Stimulated activated CD8-positive, alpha-beta memory T cell treated with anti-CD3 and anti-CD28 coated beads, Interleukin-4, amount 100 ng/mL, for 1 hour (primary cell): ENCODE measurements at regions not wholly inside any gene's neighbourhood (a gene's known extent, or its start where the extent isn't known, plus 50 kb on each side); places are given as distances from the start of the nearest gene placed in this dataset.

Source experiments
- DNase-seq, 2 donors: peaks; one replicate each; pipeline ENCODE4 v3.0.0-alpha.2; 2020; ENCODE audit warnings: low read depth in 2 of 2, low spot score in 1 of 2

DNA sequence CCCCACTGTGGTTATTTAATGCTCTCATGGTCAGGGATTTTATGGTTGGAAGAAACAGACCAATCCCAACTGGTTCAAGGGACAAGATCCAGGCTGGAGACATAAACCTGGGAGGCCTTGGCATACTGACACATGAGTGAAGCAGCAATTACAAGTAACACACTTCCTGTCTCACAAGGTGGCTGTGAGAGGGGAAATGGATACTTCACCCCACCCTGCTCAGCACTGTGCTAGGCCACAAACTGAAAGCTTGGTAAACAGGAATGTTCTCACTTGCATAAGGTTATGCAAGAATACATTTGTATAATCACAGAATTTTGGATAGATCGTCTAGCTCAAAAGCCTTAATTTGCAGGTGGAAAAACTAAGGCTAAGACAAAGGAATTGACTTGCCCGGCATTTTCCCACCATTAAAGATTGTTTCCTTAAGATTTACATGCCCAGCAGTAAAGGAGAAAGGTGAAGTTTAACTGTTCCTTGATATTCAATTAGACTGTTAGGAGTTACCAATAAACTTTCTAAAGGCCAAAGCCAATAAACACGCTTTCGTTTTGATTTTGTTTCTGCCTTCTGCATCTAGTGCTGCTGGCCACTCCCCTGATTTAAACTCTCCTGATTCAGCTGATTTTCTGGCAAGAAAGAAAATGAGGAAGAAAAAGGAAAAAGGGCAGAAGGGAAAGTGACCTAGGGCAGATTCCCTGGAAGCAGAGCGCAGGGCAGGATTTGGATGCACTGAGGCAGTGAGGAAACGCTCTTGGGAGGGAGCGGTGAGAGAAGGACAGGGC is 215.6 kb upstream of the CDH5 start:
- DNase-seq: no peak

DNA sequence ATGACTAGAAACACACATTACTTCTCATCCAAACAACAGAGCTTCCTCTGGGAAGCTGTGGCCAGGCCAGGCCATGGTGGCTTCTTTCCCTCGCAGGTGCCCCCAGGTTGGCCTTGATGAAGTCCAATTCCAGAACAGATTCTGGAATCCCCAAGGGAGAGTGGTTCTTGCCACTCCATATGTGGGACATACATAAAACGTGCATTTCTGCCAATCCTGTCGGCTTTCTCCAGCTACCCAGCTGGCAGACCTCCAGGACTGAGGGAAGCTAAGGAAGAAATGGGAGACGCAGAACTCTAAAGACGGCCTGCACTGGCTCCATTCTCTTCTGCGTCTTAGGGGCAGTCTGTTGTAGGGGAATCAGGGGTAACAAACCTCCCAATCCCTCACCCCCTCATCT is 219.2 kb upstream of the CDH5 start:
- DNase-seq: no peak

DNA sequence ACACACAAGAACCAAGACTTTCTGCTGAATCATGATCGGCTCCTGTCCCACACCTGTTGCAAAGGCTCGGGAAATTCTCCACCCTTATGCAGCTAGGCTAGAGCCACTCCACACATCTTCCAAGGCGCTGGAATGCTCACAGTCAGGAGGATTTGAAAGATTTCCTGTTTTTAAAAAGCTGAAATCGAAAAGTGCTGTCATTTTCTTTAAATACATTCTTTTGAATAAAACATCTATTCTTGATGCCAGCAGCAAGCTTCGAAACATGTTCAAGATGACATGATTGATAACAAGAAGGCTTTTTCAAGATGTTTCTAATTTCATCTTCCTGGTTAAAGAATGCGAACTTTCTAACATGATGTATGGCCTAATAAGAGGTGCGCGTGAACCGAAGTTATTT is 219.7 kb upstream of the CDH5 start:
- no peak for DNase-seq

DNA sequence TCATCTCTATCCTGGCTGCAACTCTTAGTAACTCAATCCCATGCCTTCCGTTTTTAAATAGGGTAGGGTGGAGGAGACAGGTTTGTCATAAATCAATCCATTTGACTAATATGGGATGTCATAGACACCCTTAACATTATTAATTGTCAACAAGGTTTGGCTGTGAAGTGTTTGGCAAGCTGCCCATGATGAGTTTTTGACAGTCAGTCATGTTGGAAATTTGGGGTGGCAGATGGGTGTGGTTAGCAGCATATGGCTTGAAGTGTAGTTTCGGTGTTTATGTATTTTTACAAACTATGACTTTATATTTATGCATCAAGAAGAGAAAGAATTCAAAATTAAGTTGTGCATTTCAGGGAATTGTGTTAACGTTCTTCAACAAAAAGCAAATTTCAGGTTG is 221.8 kb upstream of the CDH5 start:
- no peak for DNase-seq

- DNase-seq: no peak
Measured at GRCh38 chr16:66143415-66143814, 223.1 kb upstream of the CDH5 start.

GRCh38 chr16:66141885-66142284 is 224.6 kb upstream of the CDH5 start:
- DNase-seq: no peak

GRCh38 chr16:66137853-66138252 is 228.6 kb upstream of the CDH5 start:
- DNase-seq: no peak

- DNase-seq: no peak
Measured at GRCh38 chr16:66136841-66137240, 229.7 kb upstream of the CDH5 start.

GRCh38 chr16:66135838-66136237 is 230.7 kb upstream of the CDH5 start:
- no peak for DNase-seq

GRCh38 chr16:66135421-66135831 is 231.1 kb upstream of the CDH5 start:
- no peak for DNase-seq

GRCh38 chr16:66134875-66135274 is 231.6 kb upstream of the CDH5 start:
- no peak for DNase-seq

- no peak for DNase-seq
Measured at GRCh38 chr16:66133643-66134338, 232.7 kb upstream of the CDH5 start.

- DNase-seq: no peak
Measured at GRCh38 chr16:66131895-66132294, 234.6 kb upstream of the CDH5 start.

- no peak for DNase-seq
Measured at GRCh38 chr16:66131156-66131807, 235.2 kb upstream of the CDH5 start.

- DNase-seq: no peak
Measured at GRCh38 chr16:66130296-66130905, 236.1 kb upstream of the CDH5 start.

- no peak for DNase-seq
Measured at GRCh38 chr16:66129196-66129595, 237.3 kb upstream of the CDH5 start.

- no peak for DNase-seq
Measured at GRCh38 chr16:66128371-66128770, 238.1 kb upstream of the CDH5 start.

- no peak for DNase-seq
Measured at GRCh38 chr16:66127459-66128370, 238.8 kb upstream of the CDH5 start.

DNA sequence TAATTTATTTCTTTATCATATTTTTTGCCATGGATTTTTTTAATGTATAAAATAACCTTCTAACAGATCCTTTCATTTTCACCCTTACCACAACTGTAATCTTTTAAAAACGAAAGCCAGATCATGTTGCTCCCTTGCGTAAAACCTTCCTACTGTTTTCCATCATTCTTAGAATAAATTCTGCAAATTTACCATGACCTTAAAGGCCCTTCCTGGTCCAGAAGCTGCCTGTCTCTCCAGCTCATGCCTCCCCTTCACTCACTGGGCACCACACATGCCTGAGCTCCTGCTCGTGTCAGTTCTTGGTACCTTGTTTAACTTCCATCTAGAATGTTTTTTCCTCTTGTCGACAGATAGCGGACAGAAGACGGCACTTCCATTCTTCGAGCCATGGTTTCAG is 245.0 kb upstream of the CDH5 start:
- DNase-seq: no peak

GRCh38 chr16:66120656-66121055 is 245.8 kb upstream of the CDH5 start:
- DNase-seq: no peak
